IMR-90 (cell line): ENCODE measurements at regions not wholly inside any gene's neighbourhood (a gene's known extent, or its start where the extent isn't known, plus 50 kb on each side); places are given as distances from the start of the nearest gene placed in this dataset.

ENCODE experiments used
- ATAC-seq: fragments of 200-7000 bp; cut with Tn5 transposase; 2 replicates; pipeline ENCODE4 v1.9.1; 2020; ENCODE audit warnings: low read depth, mild to moderate bottlenecking, moderate library complexity
- BruUV-seq: library from RNA; stranded (reverse); fragments of 400-500 nt; replicated peaks from 2 replicates; lab custom pipeline; 2021; lab: Mats Ljungman, UMichigan
- CTCF ChIA-PET: fragments of 300-600 bp; formaldehyde crosslinking; extraction: SDS; loops from one replicate; lab custom pipeline; 2021; ENCODE audit warnings: antibody characterized with exemption; lab: Yijun Ruan, JAX
- POLR2A ChIA-PET: fragments of 300-600 bp; sonication (Branson Sonifier 250); formaldehyde crosslinking; loops from one replicate; lab custom pipeline; 2022; ENCODE audit warnings: antibody characterized with exemption; ENCODE audit not compliant: unreplicated experiment; lab: Charles Lee
- DNase-seq: peaks from one replicate; pipeline ENCODE4 v3.0.0; 2013
- H2AFZ ChIP-seq: replicated peaks from 2 replicates; pipeline ENCODE3; 2013; ENCODE audit warnings: low read length, mild to moderate bottlenecking; ENCODE audit not compliant: poor library complexity
- H2AK5ac ChIP-seq: 2 replicates; pipeline ENCODE4 v1.6.1; 2013; ENCODE audit warnings: low read depth, low read length, inconsistent platforms
- H2AK9ac ChIP-seq: replicated peaks from 2 replicates; pipeline ENCODE3; 2013; ENCODE audit warnings: mild to moderate bottlenecking, low read depth, low read length, moderate library complexity; ENCODE audit not compliant: poor library complexity
- H2BK120ac ChIP-seq: 2 replicates; pipeline ENCODE4 v1.6.1; 2013; ENCODE audit warnings: low read depth, low read length, inconsistent platforms
- H2BK15ac ChIP-seq: 3 replicates; pipeline ENCODE4 v1.6.1; 2013; ENCODE audit warnings: low read depth, low read length, inconsistent platforms
- H2BK20ac ChIP-seq: 2 replicates; pipeline ENCODE4 v1.6.1; 2013; ENCODE audit warnings: low read depth, mild to moderate bottlenecking, inconsistent platforms, low read length, moderate library complexity
- H2BK5ac ChIP-seq: 2 replicates; pipeline ENCODE4 v1.6.1; 2013; ENCODE audit warnings: mild to moderate bottlenecking, low read depth, low read length, inconsistent platforms; ENCODE audit not compliant: poor library complexity, severe bottlenecking
- H3K14ac ChIP-seq: replicated peaks from 2 replicates; pipeline ENCODE4 v1.6.1; 2013; ENCODE audit warnings: low read depth, low read length, inconsistent platforms
- H3K18ac ChIP-seq: 2 replicates; pipeline ENCODE4 v1.6.1; 2013; ENCODE audit warnings: low read depth, low read length, control low read depth
- H3K23ac ChIP-seq: 2 replicates; pipeline ENCODE4 v1.6.1; 2013; ENCODE audit warnings: low read depth, low read length, inconsistent platforms
- H3K27ac ChIP-seq: 2 replicates; pipeline ENCODE4 v1.5.1; 2013; ENCODE audit warnings: mild to moderate bottlenecking, control low read depth, low read length; ENCODE audit not compliant: insufficient read depth
- H3K27me3 ChIP-seq: 2 replicates; pipeline ENCODE4 v1.6.1; 2013; ENCODE audit warnings: low read length; ENCODE audit not compliant: control insufficient read depth, insufficient read depth
- H3K36me3 ChIP-seq: 2 replicates; pipeline ENCODE4 v1.6.1; 2013; ENCODE audit warnings: low read length, mixed read lengths; ENCODE audit not compliant: control insufficient read depth, insufficient read depth
- H3K4ac ChIP-seq: 2 replicates; pipeline ENCODE4 v1.6.1; 2013; ENCODE audit warnings: low read depth, low read length, inconsistent platforms
- H3K4me1 ChIP-seq: 2 replicates; pipeline ENCODE4 v1.6.1; 2013; ENCODE audit warnings: low read length, mixed read lengths; ENCODE audit not compliant: control insufficient read depth, insufficient read depth
- H3K4me2 ChIP-seq: 2 replicates; pipeline ENCODE4 v1.6.1; 2013; ENCODE audit warnings: low read depth, mild to moderate bottlenecking, control low read depth, low read length, moderate library complexity
- H3K4me3 ChIP-seq: 2 replicates; pipeline ENCODE4 v1.5.1; 2013; ENCODE audit warnings: low read depth, mild to moderate bottlenecking, control low read depth, low read length, moderate library complexity; ENCODE audit not compliant: insufficient read depth
- H3K56ac ChIP-seq: 2 replicates; pipeline ENCODE4 v1.6.1; 2013; ENCODE audit warnings: low read length, inconsistent platforms; ENCODE audit not compliant: insufficient read depth; ENCODE audit errors: extremely low read depth
- H3K79me1 ChIP-seq, 2 experiments: 2 replicates each; pipeline ENCODE4 v1.6.1; 2013; ENCODE audit warnings: low read length in 2 of 2, inconsistent platforms in 1 of 2, low read depth in 1 of 2
- H3K9ac ChIP-seq: 2 replicates; pipeline ENCODE4 v1.6.1; 2013; ENCODE audit warnings: low read depth, low read length, control low read depth
- H3K9me1 ChIP-seq: 2 replicates; pipeline ENCODE4 v1.6.1; 2013; ENCODE audit warnings: low read length, inconsistent platforms; ENCODE audit not compliant: insufficient read depth
- H3K9me3 ChIP-seq: 2 replicates; pipeline ENCODE4 v1.6.1; 2013; ENCODE audit warnings: low read length; ENCODE audit not compliant: control insufficient read depth, insufficient read depth
- H4K20me1 ChIP-seq: 2 replicates; pipeline ENCODE4 v1.6.1; 2013; ENCODE audit warnings: low read length, inconsistent platforms; ENCODE audit not compliant: insufficient read depth
- H4K5ac ChIP-seq: 2 replicates; pipeline ENCODE4 v1.6.1; 2013; ENCODE audit warnings: mild to moderate bottlenecking, low read depth, low read length, control low read depth
- H4K8ac ChIP-seq, 2 experiments: 2 replicates each; pipeline ENCODE4 v1.6.1; 2013; ENCODE audit warnings: low read depth in 2 of 2, low read length in 2 of 2, control low read depth in 1 of 2, inconsistent platforms in 1 of 2
- H4K91ac ChIP-seq: 2 replicates; pipeline ENCODE4 v1.6.1; 2013; ENCODE audit warnings: low read depth, low read length, inconsistent platforms; ENCODE audit not compliant: insufficient read depth
- BHLHE40 ChIP-seq: fragments of 150-350 bp; IDR thresholded peaks from 2 replicates; pipeline ENCODE4 v1.6.1; 2016; ENCODE audit warnings: mild to moderate bottlenecking, low read depth, low read length
- CEBPB ChIP-seq: IDR thresholded peaks from 2 replicates; pipeline ENCODE4 v1.6.1; 2012; ENCODE audit warnings: low read depth, low read length, improper control_type of control experiment
- CHD1 ChIP-seq: IDR thresholded peaks from 2 replicates; pipeline ENCODE4 v1.6.1; 2012; ENCODE audit warnings: low read depth, low read length, improper control_type of control experiment
- CTCF ChIP-seq: conservative IDR thresholded peaks from 2 replicates; pipeline ENCODE4 v1.5.1; 2012; ENCODE audit warnings: mild to moderate bottlenecking, low read depth, low read length, improper control_type of control experiment
- ELK1 ChIP-seq: fragments of 150-350 bp; IDR thresholded peaks from 2 replicates; pipeline ENCODE4 v1.6.1; 2016; ENCODE audit warnings: low read depth, mild to moderate bottlenecking, low read length, moderate library complexity, borderline replicate concordance
- FOS ChIP-seq: fragments of 150-350 bp; IDR thresholded peaks from 2 replicates; pipeline ENCODE4 v1.6.1; 2016; ENCODE audit warnings: low read depth, low read length
- MAFK ChIP-seq: IDR thresholded peaks from 2 replicates; pipeline ENCODE4 v1.6.1; 2012; ENCODE audit warnings: low read depth, low read length, improper control_type of control experiment
- MAZ ChIP-seq: IDR thresholded peaks from 2 replicates; pipeline ENCODE4 v1.6.1; 2012; ENCODE audit warnings: low read depth, mild to moderate bottlenecking, low read length, improper control_type of control experiment, moderate library complexity, borderline replicate concordance
- MXI1 ChIP-seq: IDR thresholded peaks from 2 replicates; pipeline ENCODE4 v1.6.1; 2012; ENCODE audit warnings: low read depth, mild to moderate bottlenecking, low read length, moderate library complexity, borderline replicate concordance
- NFE2L2 ChIP-seq: fragments of 150-350 bp; IDR thresholded peaks from 2 replicates; pipeline ENCODE4 v1.6.1; 2016; ENCODE audit warnings: low read depth, mild to moderate bottlenecking, low read length
- POLR2A ChIP-seq: IDR thresholded peaks from 2 replicates; pipeline ENCODE4 v1.6.1; 2012; ENCODE audit warnings: mild to moderate bottlenecking, low read depth, low read length
- RCOR1 ChIP-seq: IDR thresholded peaks from 2 replicates; pipeline ENCODE4 v1.6.1; 2012; ENCODE audit warnings: mild to moderate bottlenecking, low read length, improper control_type of control experiment; ENCODE audit not compliant: insufficient replicate concordance
- RFX5 ChIP-seq: IDR thresholded peaks from 2 replicates; pipeline ENCODE4 v1.8.0; 2012; ENCODE audit warnings: low read depth, mild to moderate bottlenecking, low read length, moderate library complexity
- SMC3 ChIP-seq: fragments of 150-350 bp; IDR thresholded peaks from 2 replicates; pipeline ENCODE4 v1.6.1; 2016; ENCODE audit warnings: low read depth, mild to moderate bottlenecking, antibody characterized with exemption, low read length, moderate library complexity
- USF2 ChIP-seq: fragments of 150-350 bp; IDR thresholded peaks from 2 replicates; pipeline ENCODE4 v1.6.1; 2017; ENCODE audit warnings: mild to moderate bottlenecking, antibody characterized with exemption, low read length, low read depth
- WGBS, 2 experiments: methylation state at CpG; one replicate each; pipeline versions ENCODE4 v1.1.5 to v1.1.7; 2013; ENCODE audit warnings: missing lambda C conversion rate in 2 of 2; ENCODE audit not compliant: insufficient read length in 1 of 2; ENCODE audit errors: extremely low coverage in 2 of 2; 5-methylcytosine and 5-hydroxymethylcytosine counted together
- dilution Hi-C: fragments of 300-500 bp; cut with HindIII; formaldehyde crosslinking; loops from one replicate; pipeline ENCODE4 v1.14.3; 2018; ENCODE audit warnings: low sequenced_read_pairs; ENCODE audit not compliant: unreplicated experiment
- in situ Hi-C: fragments of 300-500 bp; cut with MboI; formaldehyde crosslinking; loops from 3 replicates; pipeline ENCODE4 v1.14.3; 2019; ENCODE audit warnings: low sequenced_read_pairs, inconsistent platforms, mixed read lengths
- intact Hi-C: fragments of 100-400 bp; cut with micrococcal nuclease; formaldehyde crosslinking; loops from 2 replicates; pipeline ENCODE4 v1.10.0; 2022

GRCh38 chr4:26141051-26141721 lies 179.6 kb upstream of the RBPJ start:
- ATAC-seq (no peak), DNase-seq (no peak)
- H3K79me1 ChIP-seq: no peaks in the 10 kb centered on the region
- H3K9ac ChIP-seq: peak overlapping the region; percentile 24; the same call in 1 of the 2 replicates
- peak overlapping the region; percentile 81 for H3K18ac ChIP-seq
- peak overlapping the region; percentile 98 for H4K91ac ChIP-seq
- dilution Hi-C loops: no loop called here
- H3K56ac ChIP-seq: peak overlapping the region; percentile 58
- H2BK20ac ChIP-seq: peak overlapping the region; percentile 97
- peak overlapping the region; percentile 69 for H4K5ac ChIP-seq
- peak overlapping the region; percentile 67 for H2BK5ac ChIP-seq
- H2AFZ ChIP-seq: peak overlapping the region; percentile 77
- H2AK5ac ChIP-seq: peak overlapping the region; percentile 65; the same call in 1 of the 2 replicates
- in situ Hi-C loops: no loop called here
- H3K4me2 ChIP-seq: no peak overlapping the region
- intact Hi-C loops: loop anchor here (2.0 to 5.0 kb wide), 2 partner anchors 52 to 109 kb away; no protein-coding TSS in a partner anchor
- H3K4ac ChIP-seq: peak overlapping the region; percentile 97
- H3K27ac ChIP-seq: peak overlapping the region; percentile 83
- CTCF ChIA-PET: interaction anchor here (1.0 to 1.1 kb wide), 2 partner anchors 20 to 36 kb away, joined by 3 to 7 read pairs; no protein-coding TSS in a partner anchor
- POLR2A ChIA-PET: interaction anchor here (0.6 kb wide), 1 partner anchor 227 kb away, joined by 3 read pairs; the partner anchor contains the start of gene SMIM20
- H2BK120ac ChIP-seq: peak overlapping the region; percentile 97
- no peaks in the 10 kb centered on the region for H3K9me3 ChIP-seq
- no CpG with 5 or more reads among the region's 8 CpGs for WGBS, 2 experiments
- peak overlapping the region; percentile 93 for H2BK15ac ChIP-seq
- H3K23ac ChIP-seq: peak overlapping the region; percentile 86; the same call in 1 of the 2 replicates
- no peaks in the 10 kb centered on the region for H3K36me3 ChIP-seq
- no peaks in the 10 kb centered on the region for H3K27me3 ChIP-seq
- H3K9me1 ChIP-seq: peaks cover 22% of the 10 kb centered on the region
- no peaks in the 10 kb centered on the region for H4K20me1 ChIP-seq
- BruUV-seq: no TSS peak
- H3K4me1 ChIP-seq: peaks cover 27% of the 10 kb centered on the region
- H2AK9ac ChIP-seq: peak overlapping the region; percentile 29
- peak overlapping the region; percentile 87 to 88 for H4K8ac ChIP-seq
- no peak overlapping the region for H3K4me3 ChIP-seq
- peak overlapping the region; percentile 75 for H3K14ac ChIP-seq
- TF ChIP-seq POLR2A: no peak
- no peak for TF ChIP-seq CEBPB
- no peak for TF ChIP-seq ELK1
- TF ChIP-seq RCOR1: no peak
- no peak for TF ChIP-seq NFE2L2
- no peak for TF ChIP-seq USF2
- TF ChIP-seq RFX5: no peak
- no peak for TF ChIP-seq CTCF
- TF ChIP-seq FOS: no peak
- no peak for TF ChIP-seq MAFK
- TF ChIP-seq SMC3: no peak
- no peak for TF ChIP-seq BHLHE40
- TF ChIP-seq MAZ: no peak
- TF ChIP-seq CHD1: no peak
- TF ChIP-seq MXI1: no peak
